ENCODE measurements at regions not wholly inside any gene's neighbourhood (a gene's known extent, or its start where the extent isn't known, plus 50 kb on each side); places are given as distances from the start of the nearest gene placed in this dataset.

- Histone ChIP-seq H3K36me3 (ENCODE audit: control insufficient read depth in 4 of 4, insufficient read depth in 3 of 4, low read depth in 1 of 4, low read length in 3 of 4) (no peaks in the 10 kb centered on the region), H3K4me3 (ENCODE audit: low read depth in 1 of 3, low read length in 3 of 3) (no peak overlapping the region), H3K4me1 (ENCODE audit: control insufficient read depth in 4 of 4, insufficient read depth in 4 of 4, low read length in 3 of 4) (no peaks in the 10 kb centered on the region), H3K27me3 (ENCODE audit: control insufficient read depth in 4 of 4, insufficient read depth in 4 of 4, low read length in 3 of 4) (no peaks in the 10 kb centered on the region), H3K9me3 (ENCODE audit: control insufficient read depth in 4 of 4, low read length in 3 of 4) (peaks cover 0 to 4% (median 2%) of the 10 kb centered on the region in 4 donors), H3K9ac (ENCODE audit: low read depth in 1 of 2, low read length in 2 of 2) (no peak overlapping the region), H3K27ac (ENCODE audit: low read depth in 1 of 2, low read length in 2 of 2) (no peak overlapping the region)
- no peak for TF ChIP-seq ATF3 (IDR thresholded peaks at IDR 0.05)
- no peak for TF ChIP-seq RXRA (IDR thresholded peaks at IDR 0.05)
- no peak for TF ChIP-seq MAX (IDR thresholded peaks at IDR 0.05)
- no peak for TF ChIP-seq REST (IDR thresholded peaks at IDR 0.05)
- no peak for TF ChIP-seq HNF4A (conservative IDR thresholded peaks at IDR 0.05)
- no peak for TF ChIP-seq JUND (IDR thresholded peaks at IDR 0.05)
- no peak for TF ChIP-seq SP1 (IDR thresholded peaks at IDR 0.05)
- TF ChIP-seq HNF4G (IDR thresholded peaks at IDR 0.05), result no peak
- TF ChIP-seq ZBTB33 (IDR thresholded peaks at IDR 0.05), result no peak
- TF ChIP-seq RAD21 (IDR thresholded peaks at IDR 0.05), result no peak
- TF ChIP-seq FOXA1 (IDR thresholded peaks at IDR 0.05), result no peak
- no peak for DNase-seq (ENCODE audit: low spot score)
These were observed 396.6 kb downstream of the SOX2 start for GRCh38 chr3:182108371-182108770.

GRCh38 chr3:182111967-182112366 lies 400.2 kb downstream of the SOX2 start:
- Histone ChIP-seq H3K4me3 (ENCODE audit: low read depth in 1 of 3, low read length in 3 of 3) (no peak overlapping the region), H3K36me3 (ENCODE audit: control insufficient read depth in 4 of 4, insufficient read depth in 3 of 4, low read depth in 1 of 4, low read length in 3 of 4) (no peaks in the 10 kb centered on the region), H3K27ac (ENCODE audit: low read depth in 1 of 2, low read length in 2 of 2) (no peak overlapping the region), H3K27me3 (ENCODE audit: control insufficient read depth in 4 of 4, insufficient read depth in 4 of 4, low read length in 3 of 4) (no peaks in the 10 kb centered on the region), H3K4me1 (ENCODE audit: control insufficient read depth in 4 of 4, insufficient read depth in 4 of 4, low read length in 3 of 4) (no peaks in the 10 kb centered on the region), H3K9ac (ENCODE audit: low read depth in 1 of 2, low read length in 2 of 2) (no peak overlapping the region), H3K9me3 (ENCODE audit: control insufficient read depth in 4 of 4, low read length in 3 of 4) (peaks cover 0 to 4% (median 2%) of the 10 kb centered on the region in 4 donors)
- 79% methylated on average over 4 of the region's 4 CpGs for WGBS
- TF ChIP-seq CTCF (IDR thresholded peaks at IDR 0.05; ENCODE audit: low read depth, low read length, missing input control) (no peak), RAD21 (IDR thresholded peaks at IDR 0.05) (no peak), TAF1 (conservative IDR thresholded peaks at IDR 0.05) (no peak), SP1 (IDR thresholded peaks at IDR 0.05) (no peak), YY1 (IDR thresholded peaks at IDR 0.05) (no peak), JUND (IDR thresholded peaks at IDR 0.05) (no peak), FOXA1 (IDR thresholded peaks at IDR 0.05) (no peak), RXRA (IDR thresholded peaks at IDR 0.05) (no peak), REST (IDR thresholded peaks at IDR 0.05) (no peak), FOXA2 (IDR thresholded peaks at IDR 0.05) (no peak), NR2F2 (IDR thresholded peaks at IDR 0.05) (no peak), GABPA (IDR thresholded peaks at IDR 0.05 in 1 of 2, conservative IDR thresholded peaks at IDR 0.05 in 1 of 2) (no peak), HNF4G (IDR thresholded peaks at IDR 0.05) (no peak), HNF4A (conservative IDR thresholded peaks at IDR 0.05) (no peak), ATF3 (IDR thresholded peaks at IDR 0.05) (no peak), EGR1 (IDR thresholded peaks at IDR 0.05; ENCODE audit: low read depth in 2 of 2) (no peak)
- no peak for DNase-seq (ENCODE audit: low spot score)
